ACC112 (cell line): ENCODE measurements at regions not wholly inside any gene's neighbourhood (a gene's known extent, or its start where the extent isn't known, plus 50 kb on each side); places are given as distances from the start of the nearest gene placed in this dataset.

Experiments
- H2AFZ ChIP-seq: fragments of 200-600 bp; sonication (generic); one replicate; pipeline ENCODE4 v1.6.0; 2017; ENCODE audit warnings: antibody characterized with exemption, low read length; ENCODE audit not compliant: unreplicated experiment
- H3K27ac ChIP-seq: fragments of 200-600 bp; sonication (generic); 2 replicates; pipeline ENCODE4 v1.5.1; 2014; ENCODE audit warnings: low read depth, mild to moderate bottlenecking, antibody characterized with exemption, low read length, moderate library complexity
- H3K27me3 ChIP-seq: fragments of 200-600 bp; sonication (generic); 2 replicates; pipeline ENCODE4 v1.6.1; 2014; ENCODE audit warnings: mild to moderate bottlenecking, antibody characterized with exemption, low read length, moderate library complexity, mixed read lengths; ENCODE audit not compliant: insufficient read depth
- H3K36me3 ChIP-seq: fragments of 200-600 bp; sonication (generic); 2 replicates; pipeline ENCODE4 v1.6.1; 2016; ENCODE audit warnings: mild to moderate bottlenecking, antibody characterized with exemption, low read length, moderate library complexity, mixed read lengths; ENCODE audit not compliant: insufficient read depth
- H3K4me1 ChIP-seq: fragments of 200-600 bp; sonication (generic); one replicate; pipeline ENCODE4 v1.6.1; 2016; ENCODE audit warnings: low read length, mixed read lengths; ENCODE audit not compliant: insufficient read depth, unreplicated experiment, control insufficient read depth
- H3K4me3 ChIP-seq: fragments of 200-600 bp; sonication (generic); 2 replicates; pipeline ENCODE4 v1.5.1; 2014; ENCODE audit warnings: mild to moderate bottlenecking, low read depth, low read length
- H3K79me2 ChIP-seq: fragments of 200-600 bp; sonication (generic); one replicate; pipeline ENCODE4 v1.6.0; 2016; ENCODE audit warnings: low read length; ENCODE audit not compliant: control insufficient read depth, unreplicated experiment, insufficient read depth

GRCh38 chr15:25536801-25537611 lies 98.2 kb upstream of the UBE3A start:
- no peak overlapping the region for H3K27ac ChIP-seq
- H3K27me3 ChIP-seq: no peaks in the 10 kb centered on the region
- H3K79me2 ChIP-seq: no peaks in the 10 kb centered on the region
- H3K4me1 ChIP-seq: no peaks in the 10 kb centered on the region
- H3K4me3 ChIP-seq: no peak overlapping the region
- no peak overlapping the region for H2AFZ ChIP-seq
- H3K36me3 ChIP-seq: no peaks in the 10 kb centered on the region

- Histone ChIP-seq H2AFZ (no peak overlapping the region), H3K4me1 (no peaks in the 10 kb centered on the region), H3K27me3 (no peaks in the 10 kb centered on the region), H3K4me3 (no peak overlapping the region), H3K27ac (no peak overlapping the region), H3K36me3 (no peaks in the 10 kb centered on the region), H3K79me2 (no peaks in the 10 kb centered on the region)
These were observed 97.0 kb upstream of the UBE3A start for GRCh38 chr15:25535866-25536265.

- Histone ChIP-seq H3K27me3 (no peaks in the 10 kb centered on the region), H3K4me3 (no peak overlapping the region), H3K4me1 (no peaks in the 10 kb centered on the region), H3K27ac (no peak overlapping the region), H2AFZ (no peak overlapping the region), H3K36me3 (no peaks in the 10 kb centered on the region), H3K79me2 (no peaks in the 10 kb centered on the region)
These were observed 95.5 kb upstream of the UBE3A start for GRCh38 chr15:25534293-25534692.

GRCh38 chr15:25532269-25533140 lies 93.7 kb upstream of the UBE3A start:
- no peaks in the 10 kb centered on the region for H3K36me3 ChIP-seq
- H3K4me1 ChIP-seq: no peaks in the 10 kb centered on the region
- H3K27ac ChIP-seq: no peak overlapping the region
- H2AFZ ChIP-seq: no peak overlapping the region
- no peak overlapping the region for H3K4me3 ChIP-seq
- H3K79me2 ChIP-seq: no peaks in the 10 kb centered on the region
- no peaks in the 10 kb centered on the region for H3K27me3 ChIP-seq

GRCh38 chr15:25529774-25530173 lies 91.0 kb upstream of the UBE3A start:
- no peak overlapping the region for H2AFZ ChIP-seq
- no peaks in the 10 kb centered on the region for H3K4me1 ChIP-seq
- H3K27me3 ChIP-seq: no peaks in the 10 kb centered on the region
- H3K4me3 ChIP-seq: no peak overlapping the region
- no peak overlapping the region for H3K27ac ChIP-seq
- no peaks in the 10 kb centered on the region for H3K79me2 ChIP-seq
- H3K36me3 ChIP-seq: no peaks in the 10 kb centered on the region

- H3K4me3 ChIP-seq: no peak overlapping the region
- H2AFZ ChIP-seq: no peak overlapping the region
- H3K4me1 ChIP-seq: no peaks in the 10 kb centered on the region
- H3K27ac ChIP-seq: no peak overlapping the region
- no peaks in the 10 kb centered on the region for H3K79me2 ChIP-seq
- no peaks in the 10 kb centered on the region for H3K36me3 ChIP-seq
- no peaks in the 10 kb centered on the region for H3K27me3 ChIP-seq
These were observed 88.3 kb upstream of the UBE3A start for GRCh38 chr15:25527118-25527517.

- H3K4me3 ChIP-seq: no peak overlapping the region
- H3K27me3 ChIP-seq: peaks cover 8% of the 10 kb centered on the region; the same call in 1 of the 2 replicates
- no peaks in the 10 kb centered on the region for H3K36me3 ChIP-seq
- no peak overlapping the region for H3K27ac ChIP-seq
- no peaks in the 10 kb centered on the region for H3K4me1 ChIP-seq
- no peaks in the 10 kb centered on the region for H3K79me2 ChIP-seq
- H2AFZ ChIP-seq: no peak overlapping the region
These were observed 86.9 kb upstream of the UBE3A start for GRCh38 chr15:25525741-25526140.

- no peak overlapping the region for H3K27ac ChIP-seq
- no peaks in the 10 kb centered on the region for H3K79me2 ChIP-seq
- H3K36me3 ChIP-seq: no peaks in the 10 kb centered on the region
- no peaks in the 10 kb centered on the region for H3K4me1 ChIP-seq
- no peak overlapping the region for H3K4me3 ChIP-seq
- no peak overlapping the region for H2AFZ ChIP-seq
- peaks cover 6% of the 10 kb centered on the region for H3K27me3 ChIP-seq
These were observed 76.8 kb upstream of the UBE3A start for GRCh38 chr15:25515633-25516032.

GRCh38 chr15:25514522-25514921 lies 75.7 kb upstream of the UBE3A start:
- no peak overlapping the region for H3K4me3 ChIP-seq
- no peaks in the 10 kb centered on the region for H3K4me1 ChIP-seq
- no peaks in the 10 kb centered on the region for H3K79me2 ChIP-seq
- H2AFZ ChIP-seq: no peak overlapping the region
- no peaks in the 10 kb centered on the region for H3K36me3 ChIP-seq
- no peak overlapping the region for H3K27ac ChIP-seq
- peaks cover 5% of the 10 kb centered on the region for H3K27me3 ChIP-seq

GRCh38 chr15:25512957-25513356 lies 74.1 kb upstream of the UBE3A start:
- Histone ChIP-seq H3K27me3 (peaks cover 7% of the 10 kb centered on the region), H3K27ac (no peak overlapping the region), H3K79me2 (no peaks in the 10 kb centered on the region), H3K36me3 (no peaks in the 10 kb centered on the region), H3K4me3 (no peak overlapping the region), H2AFZ (no peak overlapping the region), H3K4me1 (no peaks in the 10 kb centered on the region)

- Histone ChIP-seq H3K36me3 (no peaks in the 10 kb centered on the region), H3K4me3 (no peak overlapping the region), H3K27me3 (peaks cover 16% of the 10 kb centered on the region), H2AFZ (no peak overlapping the region), H3K79me2 (no peaks in the 10 kb centered on the region), H3K4me1 (no peaks in the 10 kb centered on the region), H3K27ac (no peak overlapping the region)
These were observed 71.3 kb upstream of the UBE3A start for GRCh38 chr15:25510146-25510545.
